Activated effector memory CD4-positive, alpha-beta T cell treated with anti-CD3 and anti-CD28 coated beads, Interleukin-2, amount 50 U/mL, for 16 hours (primary cell): ENCODE measurements at regions not wholly inside any gene's neighbourhood (a gene's known extent, or its start where the extent isn't known, plus 50 kb on each side); places are given as distances from the start of the nearest gene placed in this dataset.
"Not testable (repeated sequence)": the region's sequence is repeated elsewhere in the genome, so short reads cannot be mapped to it uniquely, and the experiment has no call there.

Experiments
- DNase-seq: peaks from one replicate; pipeline ENCODE4 v3.0.0-alpha.2; 2020

GRCh38 chr6:8846680-8847079 lies 411.3 kb upstream of the SLC35B3 start:
- DNase-seq: not testable (repeated sequence)

DNA sequence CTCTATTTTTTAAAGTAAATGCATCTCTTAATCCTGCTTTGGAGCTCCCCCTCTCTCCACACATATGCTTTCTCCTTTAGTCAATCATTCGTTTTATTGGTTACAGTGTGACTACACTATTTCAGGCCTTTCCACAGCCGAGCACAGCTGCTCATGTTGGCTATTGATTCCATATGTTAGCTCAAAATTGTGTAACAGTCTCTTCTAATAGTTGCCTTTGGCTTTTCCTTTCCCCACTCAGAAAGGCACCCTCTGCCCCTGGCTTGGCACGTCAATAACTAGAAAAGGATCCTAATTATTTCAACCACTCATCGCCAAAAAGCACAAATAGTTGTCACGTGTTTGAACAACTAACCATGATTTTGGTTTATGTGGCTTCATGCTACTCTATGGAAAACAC lies 410.3 kb upstream of the SLC35B3 start:
- no peak for DNase-seq

- DNase-seq: no peak
These were observed 409.6 kb upstream of the SLC35B3 start for GRCh38 chr6:8844968-8845367.

DNA sequence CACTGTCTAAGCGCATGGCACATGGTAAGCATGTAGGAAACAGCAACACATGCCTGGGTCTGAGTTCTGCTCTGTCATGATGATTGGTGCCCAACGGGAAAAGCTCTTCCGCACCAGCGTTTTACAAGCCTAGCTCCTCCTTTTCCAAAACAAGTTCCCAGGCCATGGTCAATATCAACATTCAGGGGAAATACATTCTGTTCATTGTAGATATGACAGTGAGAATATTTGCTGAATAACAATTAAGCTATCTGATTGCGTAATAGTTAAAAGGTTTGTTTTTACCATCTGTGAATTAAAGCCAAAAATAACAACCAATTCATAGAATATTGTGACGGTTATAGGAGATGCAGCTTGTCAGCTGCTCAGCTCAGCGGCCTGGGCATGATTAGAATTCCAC lies 404.3 kb upstream of the SLC35B3 start:
- no peak for DNase-seq

DNA sequence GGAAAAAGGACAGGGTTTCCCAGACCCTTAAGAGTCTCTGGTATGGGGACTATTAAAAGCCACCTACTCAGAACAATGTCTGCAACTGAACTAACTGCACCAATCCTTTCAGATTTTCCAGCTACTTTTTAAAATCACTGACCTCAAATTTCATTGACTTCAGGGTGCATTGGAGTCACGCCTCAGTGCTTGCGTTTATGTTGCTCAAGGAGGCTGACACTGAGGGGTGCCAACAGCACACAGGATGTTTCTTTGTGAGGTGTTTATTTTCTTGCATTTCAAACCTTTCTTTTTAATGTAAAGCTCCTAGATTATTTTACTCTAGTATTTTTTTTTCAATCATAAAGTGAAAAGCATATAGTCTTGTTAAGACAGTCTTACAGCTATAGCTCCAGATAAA lies 402.0 kb upstream of the SLC35B3 start:
- no peak for DNase-seq

DNA sequence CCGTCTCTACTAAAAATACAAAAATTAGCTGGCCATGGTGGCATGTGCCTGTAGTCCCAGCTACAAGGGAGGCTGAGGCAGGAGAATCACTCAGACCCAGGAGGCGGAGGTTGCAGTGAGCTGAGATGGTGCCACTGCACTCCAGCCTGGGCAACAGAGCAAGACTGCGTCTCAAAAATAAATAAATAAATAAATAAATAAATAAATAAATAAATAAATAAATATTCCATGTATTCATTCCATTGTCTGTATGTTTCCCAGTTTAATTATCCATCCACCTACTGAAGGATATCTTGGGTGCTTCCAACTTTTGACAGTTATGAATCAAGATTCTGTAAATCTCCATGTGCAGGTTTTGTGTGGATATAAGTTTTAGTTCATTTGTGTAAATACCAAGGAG lies 397.4 kb upstream of the SLC35B3 start:
- not testable (repeated sequence) for DNase-seq

GRCh38 chr6:8831366-8832152 lies 396.2 kb upstream of the SLC35B3 start:
- no peak for DNase-seq

- DNase-seq: no peak
These were observed 395.4 kb upstream of the SLC35B3 start for GRCh38 chr6:8830794-8831193.

GRCh38 chr6:8829796-8830195 lies 394.5 kb upstream of the SLC35B3 start:
- DNase-seq: no peak

- no peak for DNase-seq
These were observed 394.0 kb upstream of the SLC35B3 start for GRCh38 chr6:8829296-8829695.

GRCh38 chr6:8828376-8828775 lies 393.0 kb upstream of the SLC35B3 start:
- DNase-seq: no peak

GRCh38 chr6:8825726-8826125 lies 390.4 kb upstream of the SLC35B3 start:
- no peak for DNase-seq

- no peak for DNase-seq
These were observed 386.6 kb upstream of the SLC35B3 start for GRCh38 chr6:8821981-8822381.

DNA sequence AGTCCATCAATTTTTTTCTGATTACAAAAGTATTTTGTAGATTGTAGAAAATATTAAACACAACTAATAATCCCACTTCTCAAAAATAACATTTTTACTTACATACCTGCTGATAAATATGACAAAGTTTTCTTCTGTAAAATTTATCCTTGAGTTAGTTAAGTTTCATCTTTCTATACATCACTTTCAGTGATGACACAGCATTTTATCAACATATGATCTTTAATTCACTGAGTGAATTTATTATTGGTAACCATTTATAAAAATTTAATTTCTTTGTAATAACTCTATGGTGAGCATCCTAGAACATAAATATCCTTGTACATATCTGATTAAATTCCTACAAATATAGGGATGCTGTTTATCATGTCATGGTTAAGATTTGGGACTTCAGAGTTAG lies 385.0 kb upstream of the SLC35B3 start:
- DNase-seq: no peak

DNA sequence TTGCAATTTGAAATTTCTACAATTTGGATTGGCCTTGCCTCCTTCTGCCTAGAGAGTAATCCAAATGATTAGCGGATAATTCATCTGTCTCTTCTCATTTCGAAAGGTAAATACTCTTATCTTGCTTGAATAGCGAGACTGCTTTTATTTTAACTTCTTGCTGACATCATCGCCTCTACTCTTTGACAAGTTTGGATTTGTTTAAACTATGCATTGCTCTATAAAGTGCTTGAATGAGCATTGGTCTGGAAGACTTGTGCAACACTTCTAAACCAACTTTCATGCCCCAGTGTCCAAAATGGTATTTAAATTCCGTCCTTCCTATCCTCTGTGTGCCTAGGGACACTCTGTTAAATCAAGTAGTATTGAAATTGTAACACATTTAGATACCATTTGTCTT lies 384.1 kb upstream of the SLC35B3 start:
- DNase-seq: no peak

- no peak for DNase-seq
These were observed 379.2 kb upstream of the SLC35B3 start for GRCh38 chr6:8814440-8815000.

DNA sequence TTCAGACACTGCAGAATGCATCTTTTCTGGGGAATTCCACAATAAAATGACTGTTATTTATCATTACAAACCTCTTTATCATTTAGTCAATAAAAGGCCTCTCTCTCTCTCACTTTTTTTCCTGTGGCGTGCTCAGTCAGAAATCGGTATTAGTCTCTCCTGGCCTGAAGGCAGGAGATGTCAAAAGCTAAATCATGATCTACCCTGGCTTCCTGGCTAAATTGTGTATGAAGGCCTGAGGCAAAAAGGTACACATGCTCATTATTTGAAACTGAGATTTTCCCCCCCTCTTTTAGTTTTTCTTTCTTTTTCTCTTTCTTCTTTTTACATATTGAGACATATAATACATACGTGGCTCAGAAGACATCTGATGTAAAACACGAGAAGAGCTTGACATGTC lies 375.0 kb upstream of the SLC35B3 start:
- no peak for DNase-seq

DNA sequence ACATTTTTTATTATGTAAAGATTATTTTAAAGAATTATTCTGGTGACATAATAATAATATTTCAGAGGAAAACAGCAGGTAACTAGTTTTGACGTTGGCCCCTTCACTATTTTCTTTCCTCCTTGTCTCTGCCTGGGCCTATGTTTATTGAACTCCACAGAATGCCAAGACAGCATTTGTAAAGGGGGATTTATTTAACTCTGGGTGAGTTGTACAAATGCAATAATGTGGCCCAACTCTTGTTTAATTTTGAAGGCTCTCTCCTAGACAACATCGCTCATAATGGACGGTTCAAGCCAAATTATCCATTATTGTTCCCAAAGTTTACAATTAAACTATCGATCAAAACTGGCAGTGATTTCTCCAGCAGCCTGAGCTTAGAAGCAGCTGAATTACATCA lies 374.3 kb upstream of the SLC35B3 start:
- DNase-seq: no peak

DNA sequence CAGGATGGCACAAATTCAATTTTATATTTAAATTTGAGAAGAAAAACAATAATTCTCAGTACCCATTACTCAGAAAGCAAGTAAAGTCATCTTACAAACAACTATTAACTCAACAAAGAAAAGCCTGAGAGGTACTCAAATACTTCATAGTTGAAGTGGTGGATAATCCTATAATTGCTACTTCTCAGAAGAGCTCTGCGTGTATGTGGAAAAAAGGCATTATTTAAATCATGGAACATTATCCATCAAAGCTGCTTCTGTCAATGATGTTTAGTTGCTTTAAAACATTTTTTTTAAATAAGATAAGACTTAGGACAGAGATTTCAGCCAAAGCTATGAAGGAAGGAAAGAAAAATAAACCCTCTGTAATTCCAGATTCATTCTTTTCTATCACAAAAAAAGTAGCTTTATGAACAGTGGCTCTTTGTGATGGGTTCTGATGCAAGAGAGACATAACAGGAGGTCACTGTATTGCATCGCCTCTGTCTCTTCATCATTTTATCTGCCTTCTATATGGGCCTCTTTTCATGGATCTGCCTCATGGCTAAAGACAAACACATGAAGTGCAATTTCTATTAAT lies 367.9 kb upstream of the SLC35B3 start:
- DNase-seq: no peak

DNA sequence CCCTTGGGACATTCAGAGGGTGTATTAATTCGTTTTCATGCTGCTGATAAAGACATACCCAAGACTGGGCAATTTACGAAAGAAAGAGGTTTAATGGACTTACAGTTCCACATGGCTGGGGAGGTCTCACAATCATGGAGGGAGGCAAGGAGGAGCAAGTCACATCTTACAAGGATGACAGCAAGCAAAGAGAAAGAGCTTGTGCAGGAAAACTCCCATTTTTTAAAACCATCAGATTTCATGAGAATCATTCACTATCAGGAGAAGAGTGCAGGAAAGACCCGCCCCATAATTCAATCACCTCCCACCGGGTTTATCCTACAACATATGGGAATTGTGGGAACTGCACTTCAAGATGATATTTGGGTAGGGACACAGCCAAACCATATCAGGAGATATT lies 367.1 kb upstream of the SLC35B3 start:
- not testable (repeated sequence) for DNase-seq

DNA sequence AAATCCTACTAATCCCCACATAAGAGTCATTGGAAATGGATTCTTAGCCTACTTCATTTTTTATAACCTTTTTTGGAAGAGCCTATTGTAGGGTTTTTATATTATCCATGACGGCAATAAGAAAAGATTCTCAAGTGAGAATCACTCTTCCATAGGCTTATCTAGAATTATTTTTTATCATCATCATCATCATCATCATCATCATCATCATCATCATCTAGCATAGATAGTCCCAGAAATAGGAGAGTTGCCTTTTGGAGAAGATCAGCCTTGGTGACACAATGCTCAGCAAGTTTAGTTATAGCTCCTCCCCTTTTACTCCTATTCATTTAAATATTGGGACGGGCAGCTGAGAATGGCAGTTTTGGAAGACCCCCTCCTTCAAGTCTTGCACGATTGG lies 359.1 kb upstream of the SLC35B3 start:
- no peak for DNase-seq

DNA sequence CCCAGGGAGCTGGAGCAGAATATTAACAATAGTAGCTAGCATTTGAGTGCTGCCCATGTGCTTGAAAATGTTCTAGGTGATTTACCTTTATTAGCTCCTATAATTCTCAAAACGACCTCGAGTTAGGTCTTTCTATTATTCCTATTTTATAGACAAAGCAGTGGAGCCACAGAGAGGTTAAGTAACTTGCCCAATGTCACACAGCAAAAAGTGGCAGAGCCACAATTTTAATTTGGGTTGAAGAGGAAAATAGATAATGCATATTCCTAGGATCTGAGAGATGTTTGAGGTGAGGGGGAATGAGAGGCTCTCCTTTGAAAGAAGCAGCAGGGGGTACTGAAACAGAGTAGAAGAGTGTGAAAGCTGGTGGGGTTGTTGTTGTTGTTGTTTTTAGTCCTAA lies 354.5 kb upstream of the SLC35B3 start:
- no peak for DNase-seq

- no peak for DNase-seq
These were observed 349.9 kb upstream of the SLC35B3 start for GRCh38 chr6:8785223-8785622.

DNA sequence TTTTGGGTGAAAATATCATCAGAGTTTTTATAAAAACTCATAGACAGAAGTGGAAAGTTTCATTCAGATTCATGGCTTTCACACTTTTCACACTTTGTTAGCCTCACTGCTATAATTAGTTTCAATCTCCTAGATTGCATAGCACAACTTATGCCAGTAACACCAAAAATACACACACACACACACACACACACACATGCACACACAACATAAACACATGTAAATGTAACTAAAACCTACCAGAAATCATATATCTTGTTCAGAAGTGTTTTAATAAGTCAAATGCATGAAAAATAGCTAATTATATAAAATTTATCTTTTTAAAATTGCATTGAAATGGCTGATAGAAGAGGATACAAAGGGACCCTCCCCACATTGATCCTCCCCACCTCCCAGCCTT lies 347.8 kb upstream of the SLC35B3 start:
- DNase-seq: no peak

GRCh38 chr6:8780653-8781052 lies 345.3 kb upstream of the SLC35B3 start:
- no peak for DNase-seq
